HepG2 (cell line): ENCODE measurements at regions not wholly inside any gene's neighbourhood (a gene's known extent, or its start where the extent isn't known, plus 50 kb on each side); places are given as distances from the start of the nearest gene placed in this dataset.

Experiments used
- FOXC1 ChIP-seq: sonication (generic); formaldehyde crosslinking; IDR thresholded peaks from 2 replicates; pipeline ENCODE4 v1.8.0; 2022; ENCODE audit warnings: mild to moderate bottlenecking, missing genetic modification reagents, borderline replicate concordance
- PCBP1 ChIP-seq: fragments of 200-400 bp; formaldehyde crosslinking; IDR thresholded peaks from 2 replicates; pipeline ENCODE4 v1.6.1; 2017; ENCODE audit warnings: mild to moderate bottlenecking, low read depth, low read length, borderline replicate concordance
- ZNF737 ChIP-seq: sonication (generic); formaldehyde crosslinking; IDR thresholded peaks from 2 replicates; pipeline ENCODE4 v1.5.0; 2020; ENCODE audit warnings: missing genetic modification reagents, mild to moderate bottlenecking, borderline replicate concordance
- TF ChIP-seq, protein P1 (sequence below): sonication (generic); formaldehyde crosslinking; IDR thresholded peaks from 2 replicates; pipeline ENCODE4 v1.5.0; 2020; ENCODE audit warnings: mild to moderate bottlenecking, missing genetic modification reagents, moderate library complexity
- TF ChIP-seq, protein P2 (sequence below): sonication (generic); formaldehyde crosslinking; conservative IDR thresholded peaks from 2 replicates; pipeline ENCODE4 v1.8.0; 2022; ENCODE audit warnings: mild to moderate bottlenecking, moderate library complexity, missing genetic modification reagents

DNA sequence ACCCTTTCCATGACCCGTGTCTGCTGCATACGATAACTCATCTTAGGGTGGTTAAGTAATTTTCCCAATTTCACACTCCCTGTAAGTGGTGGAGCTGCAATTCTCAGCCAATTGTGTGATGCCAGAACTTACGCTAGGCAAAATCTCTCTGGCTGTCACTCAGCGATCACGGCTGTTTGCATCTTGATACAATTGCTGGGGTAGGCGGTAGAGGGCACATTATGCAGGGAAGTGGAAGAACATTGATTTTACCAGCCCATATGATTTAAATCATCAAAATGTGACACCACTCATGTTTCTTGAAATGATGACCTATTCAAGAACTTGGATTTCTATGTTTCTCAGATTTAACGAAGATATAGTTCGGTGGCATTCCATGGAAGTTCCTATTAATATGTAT, 108.7 kb upstream of the ADARB2 start:
- TF ChIP-seq, protein P1, sequence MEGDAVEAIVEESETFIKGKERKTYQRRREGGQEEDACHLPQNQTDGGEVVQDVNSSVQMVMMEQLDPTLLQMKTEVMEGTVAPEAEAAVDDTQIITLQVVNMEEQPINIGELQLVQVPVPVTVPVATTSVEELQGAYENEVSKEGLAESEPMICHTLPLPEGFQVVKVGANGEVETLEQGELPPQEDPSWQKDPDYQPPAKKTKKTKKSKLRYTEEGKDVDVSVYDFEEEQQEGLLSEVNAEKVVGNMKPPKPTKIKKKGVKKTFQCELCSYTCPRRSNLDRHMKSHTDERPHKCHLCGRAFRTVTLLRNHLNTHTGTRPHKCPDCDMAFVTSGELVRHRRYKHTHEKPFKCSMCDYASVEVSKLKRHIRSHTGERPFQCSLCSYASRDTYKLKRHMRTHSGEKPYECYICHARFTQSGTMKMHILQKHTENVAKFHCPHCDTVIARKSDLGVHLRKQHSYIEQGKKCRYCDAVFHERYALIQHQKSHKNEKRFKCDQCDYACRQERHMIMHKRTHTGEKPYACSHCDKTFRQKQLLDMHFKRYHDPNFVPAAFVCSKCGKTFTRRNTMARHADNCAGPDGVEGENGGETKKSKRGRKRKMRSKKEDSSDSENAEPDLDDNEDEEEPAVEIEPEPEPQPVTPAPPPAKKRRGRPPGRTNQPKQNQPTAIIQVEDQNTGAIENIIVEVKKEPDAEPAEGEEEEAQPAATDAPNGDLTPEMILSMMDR (CRISPR knock-in tag): no peak
- TF ChIP-seq ZNF737 (CRISPR knock-in tag): no peak
- TF ChIP-seq, protein P2, sequence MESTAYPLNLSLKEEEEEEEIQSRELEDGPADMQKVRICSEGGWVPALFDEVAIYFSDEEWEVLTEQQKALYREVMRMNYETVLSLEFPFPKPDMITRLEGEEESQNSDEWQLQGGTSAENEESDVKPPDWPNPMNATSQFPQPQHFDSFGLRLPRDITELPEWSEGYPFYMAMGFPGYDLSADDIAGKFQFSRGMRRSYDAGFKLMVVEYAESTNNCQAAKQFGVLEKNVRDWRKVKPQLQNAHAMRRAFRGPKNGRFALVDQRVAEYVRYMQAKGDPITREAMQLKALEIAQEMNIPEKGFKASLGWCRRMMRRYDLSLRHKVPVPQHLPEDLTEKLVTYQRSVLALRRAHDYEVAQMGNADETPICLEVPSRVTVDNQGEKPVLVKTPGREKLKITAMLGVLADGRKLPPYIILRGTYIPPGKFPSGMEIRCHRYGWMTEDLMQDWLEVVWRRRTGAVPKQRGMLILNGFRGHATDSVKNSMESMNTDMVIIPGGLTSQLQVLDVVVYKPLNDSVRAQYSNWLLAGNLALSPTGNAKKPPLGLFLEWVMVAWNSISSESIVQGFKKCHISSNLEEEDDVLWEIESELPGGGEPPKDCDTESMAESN: no peak
- no peak for TF ChIP-seq FOXC1 (CRISPR knock-in tag)
- TF ChIP-seq PCBP1: no peak
